ENCODE measurements at regions not wholly inside any gene's neighbourhood (a gene's known extent, or its start where the extent isn't known, plus 50 kb on each side); places are given as distances from the start of the nearest gene placed in this dataset.

DNA sequence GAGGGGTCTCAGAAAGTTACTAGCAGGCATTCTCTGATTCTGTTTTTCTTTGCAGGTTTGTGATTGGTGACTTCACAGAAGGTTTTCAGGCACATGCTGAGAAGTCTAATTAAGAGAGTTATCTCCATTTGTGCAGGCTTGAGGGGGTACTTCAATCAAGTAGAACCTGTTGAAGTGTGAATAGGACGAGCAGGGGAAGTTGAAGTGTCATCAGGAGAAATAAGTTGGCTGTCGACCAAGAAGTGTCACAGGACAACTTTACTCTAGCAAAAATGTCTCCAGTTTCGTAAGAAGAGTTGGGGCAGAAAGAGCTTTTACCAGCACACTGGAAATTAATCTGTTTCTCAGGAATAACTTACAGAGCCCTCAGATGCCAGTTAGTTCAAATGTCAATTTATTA is 576.5 kb upstream of the SLITRK5 start:
- TF ChIP-seq, protein P1, sequence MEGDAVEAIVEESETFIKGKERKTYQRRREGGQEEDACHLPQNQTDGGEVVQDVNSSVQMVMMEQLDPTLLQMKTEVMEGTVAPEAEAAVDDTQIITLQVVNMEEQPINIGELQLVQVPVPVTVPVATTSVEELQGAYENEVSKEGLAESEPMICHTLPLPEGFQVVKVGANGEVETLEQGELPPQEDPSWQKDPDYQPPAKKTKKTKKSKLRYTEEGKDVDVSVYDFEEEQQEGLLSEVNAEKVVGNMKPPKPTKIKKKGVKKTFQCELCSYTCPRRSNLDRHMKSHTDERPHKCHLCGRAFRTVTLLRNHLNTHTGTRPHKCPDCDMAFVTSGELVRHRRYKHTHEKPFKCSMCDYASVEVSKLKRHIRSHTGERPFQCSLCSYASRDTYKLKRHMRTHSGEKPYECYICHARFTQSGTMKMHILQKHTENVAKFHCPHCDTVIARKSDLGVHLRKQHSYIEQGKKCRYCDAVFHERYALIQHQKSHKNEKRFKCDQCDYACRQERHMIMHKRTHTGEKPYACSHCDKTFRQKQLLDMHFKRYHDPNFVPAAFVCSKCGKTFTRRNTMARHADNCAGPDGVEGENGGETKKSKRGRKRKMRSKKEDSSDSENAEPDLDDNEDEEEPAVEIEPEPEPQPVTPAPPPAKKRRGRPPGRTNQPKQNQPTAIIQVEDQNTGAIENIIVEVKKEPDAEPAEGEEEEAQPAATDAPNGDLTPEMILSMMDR (IDR thresholded peaks at IDR 0.05) = no peak
- WGBS, 2 donors (ENCODE audit: low coverage in 1 of 2) = 34 to 44% methylated on average over 3 of the region's 3 CpGs
- H3K27me3 ChIP-seq = no peaks in the 10 kb centered on the region
- no peaks in the 10 kb centered on the region for H3K36me3 ChIP-seq
- DNase-seq = no peak
- H3K27ac ChIP-seq = no peak overlapping the region
- intact Hi-C loops (cut with DNase I; ENCODE audit: low total_unique reads) = no loop called here
- no peak overlapping the region for H3K4me3 ChIP-seq
- H3K9me3 ChIP-seq = no peaks in the 10 kb centered on the region
- H3K4me1 ChIP-seq = no peaks in the 10 kb centered on the region
- in situ Hi-C loops (cut with MboI; ENCODE audit: low pct_ligation_motif_present in 1 of 4, low pct_unique_long_range_greater_than_20kb in 1 of 4, low sequenced_read_pairs in 3 of 4) = no loop called here

- H3K9me3 ChIP-seq = no peaks in the 10 kb centered on the region
- in situ Hi-C loops (cut with MboI; ENCODE audit: low pct_ligation_motif_present in 1 of 4, low pct_unique_long_range_greater_than_20kb in 1 of 4, low sequenced_read_pairs in 3 of 4) = no loop called here
- H3K4me3 ChIP-seq = no peak overlapping the region
- intact Hi-C loops (cut with DNase I; ENCODE audit: low total_unique reads) = no loop called here
- H3K27ac ChIP-seq = no peak overlapping the region
- 73 to 74% methylated on average over 5 of the region's 5 CpGs for WGBS, 2 donors (ENCODE audit: low coverage in 1 of 2)
- no peak for DNase-seq
- no peaks in the 10 kb centered on the region for H3K27me3 ChIP-seq
- TF ChIP-seq, protein P1 (IDR thresholded peaks at IDR 0.05) = no peak
- TF ChIP-seq POLR2AphosphoS5 (IDR thresholded peaks at IDR 0.05) = no peak
- TF ChIP-seq EP300 (IDR thresholded peaks at IDR 0.05; ENCODE audit: low read depth) = no peak
- no peak for TF ChIP-seq POLR2A (IDR thresholded peaks at IDR 0.05)
- no peaks in the 10 kb centered on the region for H3K4me1 ChIP-seq
- H3K36me3 ChIP-seq = no peaks in the 10 kb centered on the region
Observed at GRCh38 chr13:87100431-87100830, 570.7 kb upstream of the SLITRK5 start.

- 52 to 63% methylated on average over 2 of the region's 2 CpGs for WGBS, 2 donors (ENCODE audit: low coverage in 1 of 2)
- Histone ChIP-seq H3K27me3 (no peaks in the 10 kb centered on the region), H3K9me3 (no peaks in the 10 kb centered on the region), H3K4me3 (no peak overlapping the region), H3K4me1 (no peaks in the 10 kb centered on the region), H3K36me3 (no peaks in the 10 kb centered on the region), H3K27ac (no peak overlapping the region)
- in situ Hi-C loops (cut with MboI; ENCODE audit: low pct_ligation_motif_present in 1 of 4, low pct_unique_long_range_greater_than_20kb in 1 of 4, low sequenced_read_pairs in 3 of 4) (no loop called here), intact Hi-C loops (cut with DNase I; ENCODE audit: low total_unique reads) (no loop called here)
- no peak for TF ChIP-seq POLR2AphosphoS5 (IDR thresholded peaks at IDR 0.05)
- no peak for TF ChIP-seq POLR2A (IDR thresholded peaks at IDR 0.05)
- TF ChIP-seq EP300 (IDR thresholded peaks at IDR 0.05; ENCODE audit: low read depth) = no peak
- TF ChIP-seq, protein P1 (IDR thresholded peaks at IDR 0.05) = no peak
- no peak for DNase-seq
Observed at GRCh38 chr13:87107651-87108050, 563.5 kb upstream of the SLITRK5 start.

DNA sequence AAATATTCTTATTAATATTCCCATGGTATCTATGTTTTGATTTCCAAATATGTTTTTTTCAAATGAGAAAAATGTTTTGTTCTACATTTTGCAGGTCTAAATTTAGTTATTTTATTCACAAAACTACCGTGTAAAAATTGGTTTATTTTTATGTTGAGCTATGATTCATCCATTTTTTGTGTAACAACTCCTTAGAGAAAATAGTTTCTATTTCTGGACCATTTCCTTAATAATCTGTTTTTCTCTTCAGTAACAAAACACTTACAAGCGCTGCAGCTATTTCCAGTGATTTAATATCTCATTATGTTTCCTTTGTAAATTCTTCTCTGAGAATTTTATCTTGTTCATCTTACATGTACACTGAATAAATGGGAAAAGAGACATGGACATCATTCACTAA is 550.7 kb upstream of the SLITRK5 start:
- DNase-seq = no peak
- Histone ChIP-seq H3K36me3 (no peaks in the 10 kb centered on the region), H3K27me3 (no peaks in the 10 kb centered on the region), H3K4me3 (no peak overlapping the region), H3K4me1 (no peaks in the 10 kb centered on the region), H3K9me3 (no peaks in the 10 kb centered on the region), H3K27ac (no peak overlapping the region)
- in situ Hi-C loops (cut with MboI; ENCODE audit: low pct_ligation_motif_present in 1 of 4, low pct_unique_long_range_greater_than_20kb in 1 of 4, low sequenced_read_pairs in 3 of 4) (no loop called here), intact Hi-C loops (cut with DNase I; ENCODE audit: low total_unique reads) (no loop called here)
- WGBS, 2 donors (ENCODE audit: low coverage in 1 of 2) = 30 to 42% methylated on average over 2 of the region's 2 CpGs
- no peak for TF ChIP-seq POLR2AphosphoS5 (IDR thresholded peaks at IDR 0.05)
- TF ChIP-seq, protein P1 (IDR thresholded peaks at IDR 0.05) = no peak
- no peak for TF ChIP-seq POLR2A (IDR thresholded peaks at IDR 0.05)
- no peak for TF ChIP-seq EP300 (IDR thresholded peaks at IDR 0.05; ENCODE audit: low read depth)

All from transverse colon (tissue), 4 donors.